ENCODE measurements at regions not wholly inside any gene's neighbourhood (a gene's known extent, or its start where the extent isn't known, plus 50 kb on each side); places are given as distances from the start of the nearest gene placed in this dataset.
A peak's percentile ranks its signal among the peaks of the same experiment; 100 is the strongest.

GRCh38 chr9:7287065-7287464, 512.5 kb downstream of the DMAC1 start:
- peak; percentile 55 to 94 for DNase-seq

DNA sequence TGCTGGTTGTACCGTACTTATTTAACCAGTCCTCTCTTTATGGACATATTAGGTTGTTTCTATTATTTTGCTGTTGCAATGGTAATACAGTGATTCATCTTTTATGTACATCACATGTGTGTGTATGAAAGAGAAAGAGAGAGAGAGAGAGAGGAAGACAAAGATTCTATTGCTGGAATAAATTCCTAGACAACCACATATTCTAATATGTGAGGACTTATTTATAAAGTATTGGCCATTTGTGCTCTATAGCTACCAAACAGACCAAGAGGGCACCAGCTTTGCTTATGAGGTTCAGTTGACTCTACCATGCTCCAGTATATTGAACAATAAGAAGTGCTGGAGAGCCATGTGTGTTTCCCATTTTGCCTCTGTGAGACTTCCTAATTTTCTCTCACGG, 513.5 kb downstream of the DMAC1 start:
- DNase-seq = no peak

GRCh38 chr9:7285199-7285598, 514.4 kb downstream of the DMAC1 start:
- no peak for DNase-seq

DNA sequence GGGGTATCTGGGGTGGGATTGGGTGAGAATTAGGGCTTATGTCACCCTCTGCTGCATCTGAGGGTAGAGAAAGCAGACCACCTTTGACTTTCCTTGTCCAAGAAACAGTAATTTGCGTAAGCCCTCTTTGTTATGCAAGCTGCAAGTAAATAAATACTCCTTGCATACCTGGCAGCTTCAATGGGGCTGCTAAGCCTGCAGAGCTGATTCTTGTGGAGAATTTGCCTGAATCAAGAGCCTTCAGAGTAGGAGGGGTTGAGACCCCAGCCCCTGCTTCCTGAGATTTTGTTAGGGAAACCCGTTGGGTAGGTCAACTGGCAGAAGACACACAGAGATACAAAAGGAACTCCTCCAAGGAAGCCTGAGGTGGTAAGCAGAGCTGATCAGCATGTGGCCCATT, 515.1 kb downstream of the DMAC1 start:
- DNase-seq = no peak

GRCh38 chr9:7284117-7284516, 515.5 kb downstream of the DMAC1 start:
- DNase-seq = no peak

DNA sequence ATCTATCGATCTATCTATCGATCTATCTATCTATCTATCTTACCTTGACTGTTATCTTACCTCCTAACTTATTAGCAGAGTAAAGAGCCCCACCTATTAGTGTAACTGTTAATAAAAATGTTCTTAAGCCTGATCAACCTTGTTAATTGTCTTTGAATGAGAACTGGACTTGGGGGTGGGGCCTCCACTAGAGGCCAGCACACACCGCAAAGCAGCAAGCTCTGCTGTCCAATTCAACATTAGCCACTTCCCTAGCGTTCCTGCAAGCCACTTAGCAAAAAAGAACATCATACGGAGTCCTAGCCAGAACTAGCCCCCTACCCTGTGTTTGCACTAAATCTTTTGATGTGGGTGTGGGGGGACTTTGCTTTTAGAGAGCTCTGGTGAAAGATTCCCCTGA, 515.8 kb downstream of the KDM4C start:
- no peak for DNase-seq

DNA sequence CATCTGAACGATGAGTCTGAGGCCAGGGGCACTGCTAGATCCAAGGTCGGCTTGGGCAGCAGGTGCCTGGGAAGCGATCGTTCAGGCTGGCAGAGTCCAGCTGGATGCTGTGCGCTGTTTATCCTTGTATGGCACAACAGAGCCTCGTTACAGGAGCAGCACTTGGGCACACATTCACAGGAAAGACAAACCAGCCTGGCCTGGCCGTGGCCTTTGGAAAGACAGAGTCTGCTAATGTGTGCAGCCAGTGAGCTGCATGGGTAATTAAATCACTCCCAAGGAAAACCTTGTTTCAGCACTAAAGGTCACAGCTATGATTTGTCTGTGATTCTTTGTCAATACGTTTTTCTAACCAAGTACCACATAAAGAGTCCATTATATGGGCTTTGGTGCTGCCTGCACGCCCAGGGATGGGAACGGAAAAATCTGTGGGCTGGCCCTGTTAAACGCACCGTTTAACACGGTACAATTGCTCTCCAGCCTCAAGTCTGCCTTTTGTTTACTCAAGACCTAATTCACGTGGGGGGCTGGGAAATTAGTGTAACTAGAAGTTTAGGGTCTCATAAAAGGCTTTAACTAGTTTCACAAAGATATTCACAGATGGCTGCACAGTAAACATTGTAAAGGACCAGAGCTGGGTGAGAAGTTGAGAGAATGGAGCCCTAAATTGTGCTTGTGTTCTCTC, 509.3 kb downstream of the KDM4C start:
- peak; percentile 27 to 77 for DNase-seq

DNA sequence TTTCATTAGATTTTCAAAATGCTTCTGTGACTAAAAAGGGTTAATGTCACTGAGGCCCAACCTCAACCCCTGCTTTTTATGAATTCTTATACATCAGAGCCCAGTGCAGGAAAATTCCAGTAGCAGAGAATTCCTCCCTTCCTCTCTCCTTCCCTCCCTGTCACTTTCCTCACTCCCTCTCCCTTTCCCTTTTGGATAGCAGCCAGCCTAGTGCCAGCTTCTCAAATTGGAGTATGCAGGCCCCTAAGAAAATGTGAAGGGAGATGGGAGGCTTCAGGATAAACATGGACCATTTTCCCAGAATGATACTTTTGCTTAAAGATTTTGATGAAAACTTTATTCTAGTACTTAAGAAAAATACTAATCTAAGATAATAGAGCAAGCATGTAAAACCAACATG, 507.4 kb downstream of the KDM4C start:
- no peak for DNase-seq

DNA sequence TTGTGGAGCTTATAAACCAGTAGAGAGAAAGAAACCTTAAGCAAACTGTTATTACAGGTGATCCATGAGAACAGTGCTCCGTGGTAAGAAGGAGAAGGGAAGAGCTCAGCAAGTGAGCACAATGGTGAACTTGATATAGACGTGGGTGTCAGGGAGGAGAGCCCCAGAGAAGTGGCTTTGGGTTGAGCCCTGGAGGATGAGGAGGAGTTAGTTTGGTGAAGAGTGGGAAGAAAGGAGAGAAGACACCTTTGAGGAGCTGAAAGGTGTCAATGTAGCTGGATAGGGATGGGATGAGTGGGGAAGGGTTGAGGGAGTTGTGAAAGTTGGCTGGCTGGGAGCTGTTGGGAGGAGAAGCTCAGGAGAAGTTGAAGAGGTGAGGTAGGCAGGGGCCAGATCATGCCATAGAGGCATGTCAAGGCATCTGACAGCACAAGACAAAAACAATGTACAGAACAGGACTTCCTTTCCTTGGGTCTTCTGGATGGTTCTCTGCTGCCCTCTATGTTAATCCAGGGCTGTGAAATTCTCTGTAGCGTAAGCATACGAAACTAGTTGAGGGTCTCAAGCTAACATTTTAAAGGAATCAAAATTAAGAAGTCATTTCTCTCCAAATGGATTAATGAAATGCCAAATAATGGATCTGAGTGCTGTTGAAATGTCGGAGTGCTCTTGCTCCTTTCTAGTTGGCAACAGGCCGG, 501.9 kb downstream of the KDM4C start:
- DNase-seq = no peak

DNA sequence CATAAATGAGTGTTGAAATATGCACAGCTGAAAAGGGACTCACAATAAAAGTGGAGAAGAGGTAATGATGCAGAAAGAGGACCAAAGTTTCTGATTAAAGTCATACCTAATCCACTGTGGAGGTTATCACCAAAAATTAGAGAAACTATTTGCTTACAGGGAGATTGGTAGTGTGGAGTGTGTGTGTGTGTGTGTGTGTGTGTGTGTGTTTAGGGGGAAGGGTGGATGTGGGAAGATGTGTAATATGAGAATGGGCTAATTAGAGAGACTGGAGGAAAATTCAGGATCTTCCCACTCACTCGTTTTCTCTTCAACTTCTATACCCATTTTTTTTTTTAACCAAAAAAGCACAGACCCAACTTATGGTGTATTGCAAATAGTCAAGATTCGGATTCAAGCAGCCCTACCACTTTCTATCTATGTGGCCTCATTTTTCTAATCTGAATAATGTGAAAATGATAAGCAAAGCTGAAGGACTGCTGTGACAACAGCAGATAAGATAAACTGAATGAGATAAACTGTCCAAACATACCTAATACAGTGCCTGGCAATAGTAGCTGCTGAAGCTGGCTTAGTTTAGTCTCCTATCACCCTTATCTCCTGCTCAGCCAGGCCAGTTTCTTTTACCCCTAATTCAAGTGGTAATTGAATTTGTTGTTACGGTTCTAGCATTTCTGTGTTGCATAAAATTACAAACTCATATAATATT, 501.1 kb downstream of the KDM4C start:
- DNase-seq = no peak

DNA sequence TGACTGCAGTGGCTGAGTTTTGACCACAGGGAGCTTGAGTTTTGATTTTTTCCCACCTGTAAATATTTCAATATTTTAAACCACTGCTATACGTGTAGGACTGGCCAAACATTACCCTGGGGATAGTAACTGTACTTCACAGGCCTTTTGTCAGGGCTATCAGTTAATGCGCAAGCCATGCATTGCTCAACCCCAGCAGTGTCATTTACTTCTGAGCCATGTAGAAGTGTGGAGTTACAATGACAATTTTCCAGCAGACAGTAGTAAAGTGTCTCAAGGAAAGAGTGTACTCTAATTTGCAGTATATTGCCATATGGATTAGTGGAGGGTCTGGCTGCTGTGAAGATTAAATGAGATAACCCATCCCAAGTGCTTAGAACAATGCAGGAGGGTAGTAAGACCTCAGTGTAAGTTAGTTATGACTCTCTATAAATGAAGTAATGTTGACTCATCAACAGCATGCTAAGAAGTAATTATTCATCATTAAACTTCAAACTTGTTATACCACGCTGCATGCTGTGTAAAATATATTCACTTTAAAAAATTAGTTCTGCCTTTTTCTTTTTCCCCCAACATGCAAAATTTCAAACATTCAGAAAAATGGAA, 489.2 kb downstream of the KDM4C start:
- no peak for DNase-seq

- DNase-seq = no peak
Measured at GRCh38 chr9:7245976-7246580, 488.3 kb downstream of the KDM4C start.

DNA sequence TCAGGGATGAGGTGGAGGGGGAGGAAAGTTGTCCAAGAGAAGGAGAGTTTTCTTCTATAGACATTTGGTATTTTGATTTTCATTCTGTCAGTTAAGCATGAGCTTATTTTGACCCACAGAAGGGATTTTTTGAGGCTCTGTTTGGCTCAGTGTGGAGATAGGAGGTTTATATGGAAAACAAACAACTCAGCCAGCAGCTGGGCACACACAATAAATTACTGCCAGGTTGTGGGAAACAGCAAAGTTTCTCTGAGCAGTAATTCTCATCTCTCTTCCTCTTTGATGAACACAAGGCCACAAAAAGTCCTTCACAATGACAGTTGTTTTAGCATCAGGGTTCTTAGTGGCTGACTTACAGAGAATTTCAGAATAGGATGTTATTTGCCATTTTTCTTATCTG, 486.1 kb downstream of the KDM4C start:
- DNase-seq = peak; percentile 11 to 52

DNA sequence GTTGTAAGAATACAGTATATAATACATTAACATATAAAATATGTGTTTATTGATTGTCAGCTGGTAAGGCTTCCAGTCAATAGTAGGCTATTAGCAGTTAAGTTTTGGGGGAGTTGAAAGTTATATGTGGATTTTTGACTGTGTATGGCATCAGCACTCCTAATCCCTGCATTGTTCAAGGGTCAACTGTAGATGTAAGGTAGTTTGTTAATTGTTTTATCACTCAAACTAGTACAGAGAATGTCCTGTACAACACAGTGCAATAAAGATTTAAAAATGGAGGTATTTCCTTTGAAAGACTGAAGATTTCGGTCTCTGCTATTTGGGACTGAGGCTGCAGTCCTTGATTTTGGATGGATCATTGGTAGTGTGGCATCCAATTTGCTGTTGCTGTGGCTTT, 484.4 kb downstream of the KDM4C start:
- DNase-seq = no peak

- no peak for DNase-seq
Measured at GRCh38 chr9:7241694-7242093, 483.9 kb downstream of the KDM4C start.

DNA sequence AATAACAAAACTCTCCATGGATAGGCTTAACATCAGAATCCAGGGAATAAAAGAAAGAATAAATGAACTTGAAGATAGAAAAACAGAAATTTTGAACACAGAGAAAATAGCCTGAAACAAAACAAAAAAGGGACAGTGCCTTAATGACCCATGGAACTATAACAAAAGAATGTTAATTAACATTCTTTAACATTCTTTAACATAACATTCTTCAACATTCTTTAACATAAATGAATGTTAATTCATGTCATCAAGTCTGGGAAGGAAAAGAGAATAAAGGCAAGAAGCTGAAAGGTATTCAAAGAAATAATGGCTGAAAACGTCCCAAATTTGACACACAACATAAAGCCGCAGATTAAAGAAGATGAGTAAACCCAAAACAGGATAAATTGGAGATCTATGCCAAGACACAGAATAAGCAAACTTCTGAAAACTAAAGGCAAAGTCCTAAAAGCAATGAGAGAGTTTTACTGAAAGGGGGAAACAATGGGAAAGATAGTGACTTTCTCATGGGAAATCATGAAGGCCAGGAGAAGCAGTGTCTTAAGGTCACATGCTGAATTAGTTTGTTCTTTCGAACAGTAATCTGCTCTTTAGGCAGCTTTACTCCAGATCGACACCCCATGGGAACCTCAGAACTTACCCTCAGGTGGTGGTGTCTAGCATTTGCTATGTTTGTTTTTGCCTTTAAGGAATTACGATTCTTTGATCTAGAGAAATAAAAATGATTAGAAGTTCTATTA, 483.0 kb downstream of the KDM4C start:
- DNase-seq = no peak

- no peak for DNase-seq
Measured at GRCh38 chr9:7239708-7240107, 481.9 kb downstream of the KDM4C start.

GRCh38 chr9:7238247-7238637, 480.5 kb downstream of the KDM4C start:
- no peak for DNase-seq

GRCh38 chr9:7237473-7238246, 479.9 kb downstream of the KDM4C start:
- DNase-seq = peak; percentile 14 to 48

DNA sequence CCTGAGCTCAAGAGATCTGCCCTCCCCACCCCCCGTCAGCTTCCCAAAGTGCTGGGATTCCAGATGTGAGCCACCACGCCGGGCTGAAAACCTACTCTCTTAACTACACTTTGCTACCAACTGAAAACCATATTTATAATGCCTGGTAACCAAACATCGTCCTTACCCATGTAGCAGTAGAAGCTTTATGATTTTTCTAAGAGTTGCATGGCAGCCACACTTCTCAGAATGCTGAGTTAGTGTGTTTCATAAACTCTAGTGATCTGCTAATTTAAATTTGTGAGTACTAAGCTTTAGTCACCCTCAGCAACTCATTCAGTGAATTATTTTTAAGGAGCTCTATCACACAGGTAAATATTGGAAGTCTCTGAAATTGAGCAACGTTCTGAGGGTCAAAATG, 478.4 kb downstream of the KDM4C start:
- DNase-seq = no peak

- no peak for DNase-seq
Measured at GRCh38 chr9:7234144-7234543, 476.4 kb downstream of the KDM4C start.

- no peak for DNase-seq
Measured at GRCh38 chr9:7229571-7229970, 471.8 kb downstream of the KDM4C start.
